Effector memory CD4-positive, alpha-beta T cell (primary cell): ENCODE measurements at regions not wholly inside any gene's neighbourhood (a gene's known extent, or its start where the extent isn't known, plus 50 kb on each side); places are given as distances from the start of the nearest gene placed in this dataset.
"Not testable (repeated sequence)": the region's sequence is repeated elsewhere in the genome, so short reads cannot be mapped to it uniquely, and the experiment has no call there.

ENCODE experiments used
- DNase-seq, 3 donors: peaks; one replicate each; pipeline ENCODE4 v3.0.0-alpha.2; 2020
- H3K27ac ChIP-seq: 2 replicates; pipeline ENCODE4 v1.7.0; 2013; ENCODE audit warnings: mild to moderate bottlenecking, low read length, moderate library complexity; ENCODE audit not compliant: insufficient read depth, poor library complexity, severe bottlenecking
- H3K27me3 ChIP-seq: replicated peaks from 2 replicates; pipeline ENCODE4 v1.7.0; 2013; ENCODE audit warnings: mild to moderate bottlenecking, low read length; ENCODE audit not compliant: insufficient read depth, control insufficient read depth, poor library complexity, severe bottlenecking
- H3K36me3 ChIP-seq: 2 replicates; pipeline ENCODE4 v1.7.0; 2013; ENCODE audit warnings: mild to moderate bottlenecking, low read length, moderate library complexity; ENCODE audit not compliant: control insufficient read depth, insufficient read depth
- H3K4me1 ChIP-seq: 2 replicates; pipeline ENCODE4 v1.7.0; 2013; ENCODE audit warnings: low read length, mild to moderate bottlenecking; ENCODE audit not compliant: control insufficient read depth, insufficient read depth, poor library complexity, severe bottlenecking
- H3K4me3 ChIP-seq: 2 replicates; pipeline ENCODE4 v1.7.0; 2013; ENCODE audit warnings: low read length, low read depth, mild to moderate bottlenecking; ENCODE audit not compliant: insufficient read depth, poor library complexity, severe bottlenecking
- H3K9me3 ChIP-seq: 2 replicates; pipeline ENCODE4 v1.7.0; 2013; ENCODE audit warnings: mild to moderate bottlenecking, low read length, moderate library complexity; ENCODE audit not compliant: control insufficient read depth

GRCh38 chr5:110265162-110265561 lies 461.3 kb downstream of the TMEM232 start:
- Histone ChIP-seq H3K27me3 (no peaks in the 10 kb centered on the region), H3K4me1 (no peaks in the 10 kb centered on the region), H3K27ac (no peak overlapping the region), H3K36me3 (no peaks in the 10 kb centered on the region), H3K9me3 (no peaks in the 10 kb centered on the region), H3K4me3 (no peak overlapping the region)
- no peak for DNase-seq

GRCh38 chr5:110267714-110268113 lies 458.8 kb downstream of the TMEM232 start:
- no peaks in the 10 kb centered on the region for H3K27me3 ChIP-seq
- no peaks in the 10 kb centered on the region for H3K9me3 ChIP-seq
- DNase-seq, result no peak
- H3K36me3 ChIP-seq, result no peaks in the 10 kb centered on the region
- no peak overlapping the region for H3K27ac ChIP-seq
- no peaks in the 10 kb centered on the region for H3K4me1 ChIP-seq
- H3K4me3 ChIP-seq, result no peak overlapping the region

- no peaks in the 10 kb centered on the region for H3K27me3 ChIP-seq
- no peaks in the 10 kb centered on the region for H3K4me1 ChIP-seq
- H3K27ac ChIP-seq, result no peak overlapping the region
- H3K36me3 ChIP-seq, result no peaks in the 10 kb centered on the region
- DNase-seq, result no peak
- H3K9me3 ChIP-seq, result no peaks in the 10 kb centered on the region
- no peak overlapping the region for H3K4me3 ChIP-seq
These were observed 458.2 kb downstream of the TMEM232 start for GRCh38 chr5:110268283-110268682.

GRCh38 chr5:110268985-110269384 lies 457.5 kb downstream of the TMEM232 start:
- DNase-seq, result no peak
- H3K4me1 ChIP-seq, result no peaks in the 10 kb centered on the region
- no peaks in the 10 kb centered on the region for H3K9me3 ChIP-seq
- no peaks in the 10 kb centered on the region for H3K27me3 ChIP-seq
- no peaks in the 10 kb centered on the region for H3K36me3 ChIP-seq
- H3K4me3 ChIP-seq, result no peak overlapping the region
- no peak overlapping the region for H3K27ac ChIP-seq

GRCh38 chr5:110269478-110270142 lies 456.9 kb downstream of the TMEM232 start:
- no peak for DNase-seq
- no peaks in the 10 kb centered on the region for H3K36me3 ChIP-seq

GRCh38 chr5:110275878-110276277 lies 450.6 kb downstream of the TMEM232 start:
- Histone ChIP-seq H3K4me3 (no peak overlapping the region), H3K4me1 (no peaks in the 10 kb centered on the region), H3K27me3 (no peaks in the 10 kb centered on the region), H3K36me3 (no peaks in the 10 kb centered on the region), H3K9me3 (no peaks in the 10 kb centered on the region), H3K27ac (no peak overlapping the region)
- no peak for DNase-seq

More at GRCh38 chr5:110269478-110270142, 456.9 kb downstream of the TMEM232 start:
- Histone ChIP-seq H3K27ac (no peak overlapping the region), H3K9me3 (no peaks in the 10 kb centered on the region), H3K27me3 (no peaks in the 10 kb centered on the region), H3K4me1 (no peaks in the 10 kb centered on the region), H3K4me3 (no peak overlapping the region)

GRCh38 chr5:110278449-110278848 lies 448.0 kb downstream of the TMEM232 start:
- H3K36me3 ChIP-seq, H3K4me3 ChIP-seq, DNase-seq, H3K27me3 ChIP-seq, H3K4me1 ChIP-seq, H3K27ac ChIP-seq, H3K9me3 ChIP-seq: not testable (repeated sequence)

GRCh38 chr5:110284121-110284520 lies 442.4 kb downstream of the TMEM232 start:
- not testable (repeated sequence) for H3K9me3 ChIP-seq, H3K27ac ChIP-seq, H3K4me3 ChIP-seq, DNase-seq, H3K4me1 ChIP-seq, H3K36me3 ChIP-seq, H3K27me3 ChIP-seq

GRCh38 chr5:110288766-110289511 lies 437.5 kb downstream of the TMEM232 start:
- DNase-seq, result no peak
- no peaks in the 10 kb centered on the region for H3K36me3 ChIP-seq
- no peak overlapping the region for H3K4me3 ChIP-seq
- no peaks in the 10 kb centered on the region for H3K9me3 ChIP-seq
- no peaks in the 10 kb centered on the region for H3K4me1 ChIP-seq
- H3K27me3 ChIP-seq, result no peaks in the 10 kb centered on the region
- H3K27ac ChIP-seq, result no peak overlapping the region

- no peaks in the 10 kb centered on the region for H3K36me3 ChIP-seq
- no peak overlapping the region for H3K27ac ChIP-seq
- no peak for DNase-seq
These were observed 437.0 kb downstream of the TMEM232 start for GRCh38 chr5:110289512-110289810.

More at GRCh38 chr5:110289512-110289810, 437.0 kb downstream of the TMEM232 start:
- H3K4me3 ChIP-seq, result no peak overlapping the region
- no peaks in the 10 kb centered on the region for H3K4me1 ChIP-seq
- no peaks in the 10 kb centered on the region for H3K27me3 ChIP-seq
- no peaks in the 10 kb centered on the region for H3K9me3 ChIP-seq
